Esophagus squamous epithelium (tissue), 5 donors: ENCODE measurements at regions not wholly inside any gene's neighbourhood (a gene's known extent, or its start where the extent isn't known, plus 50 kb on each side); places are given as distances from the start of the nearest gene placed in this dataset.

Experiments used
- DNase-seq: peaks from one replicate; lab custom pipeline; 2025; lab: John Stamatoyannopoulos, UW
- H3K27ac ChIP-seq, 4 donors: fragments of 200-600 bp; sonication (generic); one replicate each; pipeline ENCODE4 v1.5.1; 2016 to 2019; ENCODE audit warnings: mild to moderate bottlenecking in 1 of 4
- H3K27me3 ChIP-seq, 4 donors: fragments of 200-600 bp; sonication (generic); 1 replicate in 3 of 4; 2 replicates in 1 of 4; pipeline versions ENCODE4 v1.5.1 to v1.6.0; 2017 to 2021; ENCODE audit warnings: antibody characterized with exemption in 1 of 4
- H3K36me3 ChIP-seq, 3 donors: fragments of 200-600 bp; sonication (generic); one replicate each; pipeline ENCODE4 v1.5.1; 2016 to 2019
- H3K4me1 ChIP-seq, 3 donors: fragments of 200-600 bp; sonication (generic); one replicate each; pipeline ENCODE4 v1.5.1; 2017 to 2019
- H3K4me3 ChIP-seq, 4 donors: fragments of 200-600 bp; sonication (generic); 1 replicate in 3 of 4; 2 replicates in 1 of 4; pipeline ENCODE4 v1.5.1; 2016 to 2019; ENCODE audit warnings: mild to moderate bottlenecking in 2 of 4, moderate library complexity in 1 of 4
- H3K9me3 ChIP-seq, 3 donors: fragments of 200-600 bp; sonication (generic); one replicate each; pipeline ENCODE4 v1.5.1; 2016 to 2019
- POLR2A ChIP-seq, 4 donors: fragments of 450-650 bp; IDR thresholded peaks; one replicate each; pipeline ENCODE4 v1.6.1; 2017; ENCODE audit warnings: antibody characterized with exemption in 4 of 4, mild to moderate bottlenecking in 4 of 4, moderate library complexity in 3 of 4
- WGBS, 2 donors: methylation state at CpG; one replicate each; pipeline ENCODE4 v1.1.5; 2018; 5-methylcytosine and 5-hydroxymethylcytosine counted together
- intact Hi-C: fragments of 100-400 bp; cut with DNase I; formaldehyde crosslinking; loops from one replicate; pipeline ENCODE4 v1.15.0; 2022
- TF ChIP-seq, protein P1 (sequence below), 6 experiments: fragments of 450-650 bp in 4 of 6; fragments of 200-600 bp in 2 of 6; sonication (generic) in 2 of 6; IDR thresholded peaks; one replicate each; pipeline ENCODE4 v1.5.1; 2016 to 2019; ENCODE audit warnings: antibody characterized with exemption in 6 of 6, mild to moderate bottlenecking in 4 of 6, moderate library complexity in 4 of 6
- donor health status: DM: yes; HTN: yes; CAD: no.

DNA sequence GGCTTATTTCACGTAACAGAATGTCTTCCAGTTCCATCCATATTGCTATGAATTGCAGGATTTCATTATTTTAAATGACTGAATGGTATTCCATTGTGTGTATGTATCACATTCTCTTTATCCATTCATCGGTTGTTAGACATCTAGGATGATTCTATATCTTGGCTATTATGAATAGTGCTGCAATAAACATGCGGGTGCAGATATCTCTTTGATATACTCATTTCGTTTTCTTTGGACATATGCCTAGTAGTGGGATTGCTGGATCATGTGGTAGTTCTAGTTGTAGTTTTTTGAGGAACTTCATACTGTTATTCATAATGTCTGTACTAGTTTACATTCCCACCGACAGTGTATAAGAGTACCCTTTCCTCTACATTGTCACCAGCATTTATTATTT is 460.5 kb downstream of the MAN2A1 start:
- H3K4me1 ChIP-seq = no peaks in the 10 kb centered on the region
- TF ChIP-seq POLR2A (IDR thresholded peaks at IDR 0.05) = no peak
- TF ChIP-seq, protein P1, sequence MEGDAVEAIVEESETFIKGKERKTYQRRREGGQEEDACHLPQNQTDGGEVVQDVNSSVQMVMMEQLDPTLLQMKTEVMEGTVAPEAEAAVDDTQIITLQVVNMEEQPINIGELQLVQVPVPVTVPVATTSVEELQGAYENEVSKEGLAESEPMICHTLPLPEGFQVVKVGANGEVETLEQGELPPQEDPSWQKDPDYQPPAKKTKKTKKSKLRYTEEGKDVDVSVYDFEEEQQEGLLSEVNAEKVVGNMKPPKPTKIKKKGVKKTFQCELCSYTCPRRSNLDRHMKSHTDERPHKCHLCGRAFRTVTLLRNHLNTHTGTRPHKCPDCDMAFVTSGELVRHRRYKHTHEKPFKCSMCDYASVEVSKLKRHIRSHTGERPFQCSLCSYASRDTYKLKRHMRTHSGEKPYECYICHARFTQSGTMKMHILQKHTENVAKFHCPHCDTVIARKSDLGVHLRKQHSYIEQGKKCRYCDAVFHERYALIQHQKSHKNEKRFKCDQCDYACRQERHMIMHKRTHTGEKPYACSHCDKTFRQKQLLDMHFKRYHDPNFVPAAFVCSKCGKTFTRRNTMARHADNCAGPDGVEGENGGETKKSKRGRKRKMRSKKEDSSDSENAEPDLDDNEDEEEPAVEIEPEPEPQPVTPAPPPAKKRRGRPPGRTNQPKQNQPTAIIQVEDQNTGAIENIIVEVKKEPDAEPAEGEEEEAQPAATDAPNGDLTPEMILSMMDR (IDR thresholded peaks at IDR 0.05) = no peak
- no peak for DNase-seq
- intact Hi-C loops = no loop called here
- peaks cover 0 to 4% (median 0%) of the 10 kb centered on the region in 4 donors for H3K27me3 ChIP-seq
- 51 to 57% methylated on average over 5 of the region's 5 CpGs for WGBS, 2 donors
- H3K9me3 ChIP-seq = no peaks in the 10 kb centered on the region
- no peak overlapping the region for H3K4me3 ChIP-seq
- no peaks in the 10 kb centered on the region for H3K36me3 ChIP-seq
- H3K27ac ChIP-seq = no peak overlapping the region

DNA sequence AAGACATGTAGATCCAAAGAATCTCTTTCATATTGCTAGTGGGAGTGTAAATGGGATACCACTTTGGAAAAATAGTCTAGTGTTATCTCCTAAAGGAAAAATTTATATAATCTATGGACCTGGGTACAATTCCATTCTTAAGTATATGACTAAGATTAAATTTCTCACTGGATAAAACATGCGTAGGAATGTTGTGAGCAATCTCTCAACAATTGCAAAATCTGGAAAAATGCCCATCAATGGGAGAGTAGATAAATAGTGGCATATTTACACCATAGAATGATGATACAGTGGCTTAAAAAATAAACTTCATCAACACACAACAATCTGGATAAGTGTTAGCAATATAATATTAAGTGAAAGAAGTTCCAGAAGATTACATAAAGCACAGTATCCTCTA is 469.5 kb downstream of the MAN2A1 start:
- no peak for DNase-seq
- intact Hi-C loops = no loop called here
- 18 to 57% methylated on average over 1 of the region's 1 CpG for WGBS, 2 donors

DNA sequence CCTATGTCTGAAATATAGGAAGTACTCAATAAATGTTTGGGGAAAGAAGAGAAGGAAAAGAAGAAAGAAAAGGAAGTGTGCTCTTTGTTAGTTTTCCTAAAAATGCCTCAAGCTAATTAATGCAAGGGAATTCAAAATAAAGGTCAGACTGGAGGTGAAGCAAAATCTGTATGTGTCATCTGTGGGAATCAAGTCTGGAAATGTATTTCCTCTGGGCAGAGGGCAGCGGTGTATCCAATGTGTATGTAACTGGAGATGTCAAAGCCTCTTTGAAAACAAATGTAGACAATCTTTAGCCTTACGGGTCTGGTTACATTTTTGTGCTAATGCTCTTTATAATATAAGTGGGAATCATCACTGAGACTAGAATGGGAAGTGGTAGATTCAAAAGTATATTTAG is 471.4 kb downstream of the MAN2A1 start:
- intact Hi-C loops = no loop called here
- Histone ChIP-seq H3K4me1 (no peaks in the 10 kb centered on the region), H3K27ac (no peak overlapping the region), H3K36me3 (no peaks in the 10 kb centered on the region), H3K27me3 (no peaks in the 10 kb centered on the region), H3K4me3 (no peak overlapping the region), H3K9me3 (no peaks in the 10 kb centered on the region)
- no peak for DNase-seq
- WGBS, 2 donors = 44 to 63% methylated on average over 2 of the region's 2 CpGs
- TF ChIP-seq, protein P1 (IDR thresholded peaks at IDR 0.05) = no peak
- no peak for TF ChIP-seq POLR2A (IDR thresholded peaks at IDR 0.05)

More for the DNA sequence above, 469.5 kb downstream of the MAN2A1 start:
- no peak overlapping the region for H3K4me3 ChIP-seq
- no peaks in the 10 kb centered on the region for H3K4me1 ChIP-seq
- no peak overlapping the region for H3K27ac ChIP-seq
- H3K36me3 ChIP-seq = no peaks in the 10 kb centered on the region
- TF ChIP-seq POLR2A (IDR thresholded peaks at IDR 0.05) = no peak
- TF ChIP-seq, protein P1 (IDR thresholded peaks at IDR 0.05) = no peak
- no peaks in the 10 kb centered on the region for H3K9me3 ChIP-seq
- H3K27me3 ChIP-seq = no peaks in the 10 kb centered on the region

DNA sequence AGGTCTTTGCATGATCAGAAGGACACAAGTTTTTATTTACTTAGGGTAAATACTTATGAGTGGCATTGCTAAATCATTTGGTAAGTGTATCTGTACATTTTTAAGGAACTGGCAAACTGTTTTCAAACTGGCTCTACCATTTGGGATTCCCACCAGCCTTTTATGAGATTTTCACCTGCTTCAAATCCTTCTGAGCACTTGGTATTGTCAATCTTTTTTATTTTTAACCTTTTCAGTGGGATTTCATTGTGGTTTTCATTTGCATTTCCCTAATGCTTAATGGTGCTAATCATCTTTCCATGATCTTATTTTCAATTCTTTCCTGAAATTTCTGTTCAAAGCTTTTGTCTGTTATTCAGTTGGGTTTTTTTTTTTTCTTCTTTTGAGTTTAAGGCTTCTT is 475.6 kb downstream of the MAN2A1 start:
- H3K9me3 ChIP-seq = no peaks in the 10 kb centered on the region
- no peak overlapping the region for H3K4me3 ChIP-seq
- H3K36me3 ChIP-seq = no peaks in the 10 kb centered on the region
- no peaks in the 10 kb centered on the region for H3K4me1 ChIP-seq
- TF ChIP-seq POLR2A (IDR thresholded peaks at IDR 0.05) = no peak
- TF ChIP-seq, protein P1 (IDR thresholded peaks at IDR 0.05) = no peak
- H3K27me3 ChIP-seq = no peaks in the 10 kb centered on the region
- no peak for DNase-seq
- intact Hi-C loops = no loop called here
- H3K27ac ChIP-seq = no peak overlapping the region

DNA sequence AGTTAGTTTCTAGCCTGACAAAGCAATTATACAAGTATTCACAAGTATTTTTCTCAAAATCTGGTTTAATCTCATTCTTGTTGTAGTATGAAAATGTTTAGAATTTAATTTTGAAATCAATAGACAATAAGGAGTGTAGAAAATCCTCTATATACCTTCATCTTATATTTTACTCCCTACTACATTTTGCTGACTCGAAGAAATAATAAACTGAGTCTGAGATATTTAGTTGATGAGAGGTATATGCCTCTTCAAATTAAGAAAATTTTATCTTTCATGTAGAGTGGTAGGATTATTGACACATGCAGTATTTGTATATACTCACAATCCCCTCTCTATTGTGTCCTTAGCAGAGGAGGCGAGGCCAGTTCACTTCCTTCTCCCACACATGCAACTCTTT is 477.7 kb downstream of the MAN2A1 start:
- no peak for DNase-seq
- H3K27ac ChIP-seq = no peak overlapping the region
- intact Hi-C loops = no loop called here

More for the DNA sequence above, 477.7 kb downstream of the MAN2A1 start:
- Histone ChIP-seq H3K36me3 (no peaks in the 10 kb centered on the region), H3K27me3 (no peaks in the 10 kb centered on the region), H3K9me3 (no peaks in the 10 kb centered on the region), H3K4me3 (no peak overlapping the region), H3K4me1 (no peaks in the 10 kb centered on the region)
- TF ChIP-seq, protein P1 (IDR thresholded peaks at IDR 0.05) = no peak
- TF ChIP-seq POLR2A (IDR thresholded peaks at IDR 0.05) = no peak
- WGBS, 2 donors = 72 to 81% methylated on average over 2 of the region's 2 CpGs
